ENCODE measurements at regions not wholly inside any gene's neighbourhood (a gene's known extent, or its start where the extent isn't known, plus 50 kb on each side); places are given as distances from the start of the nearest gene placed in this dataset.

DNA sequence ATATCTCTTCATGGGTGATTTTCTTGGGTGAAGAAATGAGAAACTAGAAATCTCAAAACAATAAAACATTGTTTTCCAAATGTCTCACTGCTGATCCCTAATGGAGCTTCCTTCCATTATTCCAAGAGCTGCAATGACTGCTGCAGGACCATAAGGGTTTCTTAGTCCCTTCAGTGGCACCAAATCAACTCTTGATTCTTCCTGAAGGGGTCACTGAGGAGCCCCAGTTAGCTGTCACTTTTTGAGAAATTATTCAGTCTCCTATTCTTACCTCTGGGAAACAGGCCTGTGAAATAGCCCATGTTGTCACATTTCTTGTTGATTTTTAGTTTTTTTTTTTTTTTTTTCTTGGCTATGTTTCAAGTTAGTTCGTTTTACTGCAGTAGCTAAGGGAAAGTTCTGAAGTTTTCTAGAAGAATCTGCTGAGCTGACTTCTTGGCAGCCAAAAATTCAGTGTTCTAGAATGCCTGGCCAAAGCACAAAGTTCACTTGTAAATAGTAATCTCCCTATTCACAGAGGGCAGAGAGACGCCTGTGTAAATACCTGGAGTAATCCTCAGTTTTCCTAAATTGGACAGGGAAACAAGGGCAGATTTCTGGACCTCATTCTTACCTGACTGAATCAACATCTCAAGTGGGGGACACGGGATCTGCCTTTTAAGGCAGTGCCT, 480.0 kb downstream of the RIT2 start:
- TF ChIP-seq POLR2A (IDR thresholded peaks at IDR 0.05) (no peak), EP300 (IDR thresholded peaks at IDR 0.05) (no peak)
- TF ChIP-seq, protein P1, sequence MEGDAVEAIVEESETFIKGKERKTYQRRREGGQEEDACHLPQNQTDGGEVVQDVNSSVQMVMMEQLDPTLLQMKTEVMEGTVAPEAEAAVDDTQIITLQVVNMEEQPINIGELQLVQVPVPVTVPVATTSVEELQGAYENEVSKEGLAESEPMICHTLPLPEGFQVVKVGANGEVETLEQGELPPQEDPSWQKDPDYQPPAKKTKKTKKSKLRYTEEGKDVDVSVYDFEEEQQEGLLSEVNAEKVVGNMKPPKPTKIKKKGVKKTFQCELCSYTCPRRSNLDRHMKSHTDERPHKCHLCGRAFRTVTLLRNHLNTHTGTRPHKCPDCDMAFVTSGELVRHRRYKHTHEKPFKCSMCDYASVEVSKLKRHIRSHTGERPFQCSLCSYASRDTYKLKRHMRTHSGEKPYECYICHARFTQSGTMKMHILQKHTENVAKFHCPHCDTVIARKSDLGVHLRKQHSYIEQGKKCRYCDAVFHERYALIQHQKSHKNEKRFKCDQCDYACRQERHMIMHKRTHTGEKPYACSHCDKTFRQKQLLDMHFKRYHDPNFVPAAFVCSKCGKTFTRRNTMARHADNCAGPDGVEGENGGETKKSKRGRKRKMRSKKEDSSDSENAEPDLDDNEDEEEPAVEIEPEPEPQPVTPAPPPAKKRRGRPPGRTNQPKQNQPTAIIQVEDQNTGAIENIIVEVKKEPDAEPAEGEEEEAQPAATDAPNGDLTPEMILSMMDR (IDR thresholded peaks at IDR 0.05), result no peak

Measured in upper lobe of left lung (tissue), 4 donors.